MCF 10A (cell line): ENCODE measurements at regions not wholly inside any gene's neighbourhood (a gene's known extent, or its start where the extent isn't known, plus 50 kb on each side); places are given as distances from the start of the nearest gene placed in this dataset.

Experiments
- BruUV-seq: library from RNA; stranded (reverse); fragments of 400-500 nt; replicated peaks from 2 replicates; lab custom pipeline; 2021; lab: Mats Ljungman, UMichigan
- CTCF ChIA-PET: fragments of 300-600 bp; sonication (Branson Sonifier 250); formaldehyde crosslinking; extraction: SDS; loops from one replicate; lab custom pipeline; 2021; ENCODE audit warnings: antibody characterized with exemption, inconsistent platforms; lab: Yijun Ruan, JAX
- POLR2A ChIA-PET: fragments of 300-600, 350-650 bp; sonication (Branson Sonifier 250); formaldehyde crosslinking; extraction: SDS; loops from one replicate; lab custom pipeline; 2020; ENCODE audit warnings: antibody characterized with exemption, inconsistent platforms; lab: Yijun Ruan, JAX
- DNase-seq: peaks from one replicate; pipeline ENCODE4 v3.0.0-alpha.2; 2018; ENCODE audit not compliant: unreplicated experiment
- H3K27ac Mint-ChIP-seq: one replicate; pipeline ENCODE4 v1.8.0; 2022; ENCODE audit warnings: mild to moderate bottlenecking, low read depth, mixed read lengths; ENCODE audit not compliant: unreplicated experiment
- H3K27me3 Mint-ChIP-seq: one replicate; pipeline ENCODE4 v1.8.0; 2022; ENCODE audit warnings: mixed read lengths; ENCODE audit not compliant: insufficient read depth, unreplicated experiment
- H3K36me3 Mint-ChIP-seq: one replicate; pipeline ENCODE4 v1.8.0; 2022; ENCODE audit warnings: mild to moderate bottlenecking, moderate library complexity, mixed read lengths; ENCODE audit not compliant: insufficient read depth, unreplicated experiment
- H3K4me1 Mint-ChIP-seq: one replicate; pipeline ENCODE4 v1.8.0; 2022; ENCODE audit warnings: mixed read lengths; ENCODE audit not compliant: insufficient read depth, unreplicated experiment
- H3K4me3 Mint-ChIP-seq: one replicate; pipeline ENCODE4 v1.8.0; 2022; ENCODE audit warnings: mild to moderate bottlenecking, moderate library complexity, mixed read lengths; ENCODE audit not compliant: unreplicated experiment
- H3K9me3 Mint-ChIP-seq: one replicate; pipeline ENCODE4 v1.8.0; 2022; ENCODE audit warnings: mixed read lengths; ENCODE audit not compliant: unreplicated experiment
- intact Hi-C: fragments of 100-400 bp; cut with micrococcal nuclease; formaldehyde crosslinking; loops from 2 replicates; pipeline ENCODE4 v1.14.1; 2022
- TF ChIP-seq, protein P1 (sequence below): fragments of 200-600 bp; IDR thresholded peaks from one replicate; pipeline ENCODE4 v1.8.0; 2022; ENCODE audit warnings: antibody characterized with exemption, mild to moderate bottlenecking; ENCODE audit not compliant: unreplicated experiment

DNA sequence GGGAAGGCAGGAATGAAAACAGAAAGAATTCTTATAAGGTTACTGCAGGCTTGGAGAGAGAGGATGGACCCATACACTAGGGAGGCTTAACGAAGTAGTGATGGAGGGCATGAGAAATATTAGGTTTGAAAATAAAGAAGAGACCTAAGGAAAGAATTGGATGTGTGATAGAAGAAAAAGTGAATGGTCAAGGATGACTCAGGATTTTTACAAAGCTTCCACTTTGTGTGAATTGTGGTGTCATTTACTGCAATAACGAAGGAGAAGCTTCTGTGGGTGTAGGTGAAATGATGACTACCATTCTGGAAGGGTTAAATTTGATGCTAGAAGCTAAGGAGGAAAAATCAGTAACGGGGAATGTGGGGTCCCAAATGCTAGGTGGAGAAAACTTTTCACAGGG, 191.2 kb downstream of the UTRN start:
- BruUV-seq: no TSS peak
- no peaks in the 10 kb centered on the region for H3K9me3 Mint-ChIP-seq
- H3K4me3 Mint-ChIP-seq: no peak overlapping the region
- CTCF ChIA-PET: interaction anchor here (0.7 to 1.3 kb wide), 2 partner anchors 9 to 18 kb away, joined by 3 to 6 read pairs; no protein-coding TSS in a partner anchor
- no peak for DNase-seq
- no peaks in the 10 kb centered on the region for H3K4me1 Mint-ChIP-seq
- POLR2A ChIA-PET: no interaction called here
- no peaks in the 10 kb centered on the region for H3K27me3 Mint-ChIP-seq
- H3K27ac Mint-ChIP-seq: no peak overlapping the region
- TF ChIP-seq, protein P1, sequence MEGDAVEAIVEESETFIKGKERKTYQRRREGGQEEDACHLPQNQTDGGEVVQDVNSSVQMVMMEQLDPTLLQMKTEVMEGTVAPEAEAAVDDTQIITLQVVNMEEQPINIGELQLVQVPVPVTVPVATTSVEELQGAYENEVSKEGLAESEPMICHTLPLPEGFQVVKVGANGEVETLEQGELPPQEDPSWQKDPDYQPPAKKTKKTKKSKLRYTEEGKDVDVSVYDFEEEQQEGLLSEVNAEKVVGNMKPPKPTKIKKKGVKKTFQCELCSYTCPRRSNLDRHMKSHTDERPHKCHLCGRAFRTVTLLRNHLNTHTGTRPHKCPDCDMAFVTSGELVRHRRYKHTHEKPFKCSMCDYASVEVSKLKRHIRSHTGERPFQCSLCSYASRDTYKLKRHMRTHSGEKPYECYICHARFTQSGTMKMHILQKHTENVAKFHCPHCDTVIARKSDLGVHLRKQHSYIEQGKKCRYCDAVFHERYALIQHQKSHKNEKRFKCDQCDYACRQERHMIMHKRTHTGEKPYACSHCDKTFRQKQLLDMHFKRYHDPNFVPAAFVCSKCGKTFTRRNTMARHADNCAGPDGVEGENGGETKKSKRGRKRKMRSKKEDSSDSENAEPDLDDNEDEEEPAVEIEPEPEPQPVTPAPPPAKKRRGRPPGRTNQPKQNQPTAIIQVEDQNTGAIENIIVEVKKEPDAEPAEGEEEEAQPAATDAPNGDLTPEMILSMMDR: no peak
- peaks cover 52% of the 10 kb centered on the region for H3K36me3 Mint-ChIP-seq
- intact Hi-C loops: no loop called here

DNA sequence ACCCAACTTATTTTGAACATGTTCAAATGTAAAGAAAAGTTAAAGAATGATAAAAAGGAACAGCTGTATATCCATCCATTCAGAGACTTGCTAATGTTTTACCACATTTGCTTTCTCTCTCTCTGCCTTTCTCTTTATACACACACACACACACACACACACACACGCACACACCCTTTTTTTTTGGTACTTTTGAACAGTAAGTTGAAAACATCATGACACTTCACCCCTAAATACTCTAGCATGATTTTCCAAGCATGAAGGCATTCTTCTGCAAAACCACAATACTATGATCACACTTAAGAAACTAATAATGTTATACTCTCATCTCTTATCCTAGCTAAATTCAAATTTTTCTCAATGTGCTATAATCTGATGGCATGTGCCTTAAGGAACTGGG, 192.3 kb downstream of the UTRN start:
- TF ChIP-seq, protein P1: no peak
- BruUV-seq: no TSS peak
- intact Hi-C loops: no loop called here
- no peaks in the 10 kb centered on the region for H3K27me3 Mint-ChIP-seq
- H3K4me1 Mint-ChIP-seq: no peaks in the 10 kb centered on the region
- ChIA-PET POLR2A (no interaction called here), CTCF (interaction anchor here (0.7 to 1.2 kb wide), 2 partner anchors 262 to 301 kb away, joined by 3 read pairs; no protein-coding TSS in a partner anchor)
- H3K27ac Mint-ChIP-seq: no peak overlapping the region
- DNase-seq: no peak
- peaks cover 50% of the 10 kb centered on the region for H3K36me3 Mint-ChIP-seq
- no peak overlapping the region for H3K4me3 Mint-ChIP-seq
- no peaks in the 10 kb centered on the region for H3K9me3 Mint-ChIP-seq

DNA sequence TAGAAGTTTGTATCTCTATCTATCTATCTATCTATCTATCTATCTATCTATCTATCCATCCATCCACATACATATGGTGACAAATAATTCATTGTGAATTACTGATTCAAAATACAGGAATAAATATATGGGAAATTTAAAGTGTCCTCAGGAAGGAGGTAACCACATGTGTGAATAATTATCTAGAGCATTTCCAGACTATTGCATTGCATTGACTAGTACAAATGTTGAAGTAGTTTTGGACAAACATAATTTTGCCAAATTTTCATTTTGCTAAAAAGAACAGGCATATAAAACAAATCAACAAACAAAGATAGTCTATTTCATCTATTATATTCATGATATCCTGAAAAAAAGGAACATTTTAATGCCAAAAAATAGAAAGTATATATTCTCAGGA, 192.7 kb downstream of the UTRN start:
- CTCF ChIA-PET: interaction anchor here (0.7 to 1.2 kb wide), 2 partner anchors 263 to 300 kb away, joined by 3 read pairs; no protein-coding TSS in a partner anchor

DNA sequence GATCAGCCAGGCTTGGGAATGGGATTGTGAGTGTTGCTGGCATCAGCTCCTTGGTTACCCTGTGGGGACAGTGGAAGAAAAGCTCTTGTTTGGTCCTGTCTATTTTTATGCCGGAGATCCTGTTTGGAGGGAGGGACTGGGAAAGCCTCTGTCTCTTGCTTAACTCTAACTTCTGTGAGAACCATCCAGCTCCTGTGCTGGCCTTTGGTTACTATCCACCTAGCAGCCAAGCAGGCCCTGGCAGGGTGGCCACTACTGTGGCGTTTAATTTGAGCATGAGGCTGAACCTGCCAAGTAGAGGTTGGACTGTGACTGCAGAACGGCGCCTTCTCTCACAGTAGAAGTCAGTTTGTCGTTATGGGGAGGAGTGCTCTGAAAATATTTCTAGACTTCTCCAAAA, 193.3 kb downstream of the UTRN start:
- TF ChIP-seq, protein P1: no peak
- CTCF ChIA-PET: interaction anchor here (4.6 kb wide), 1 partner anchor 372 kb away, joined by 28 read pairs; no protein-coding TSS in a partner anchor
- H3K27ac Mint-ChIP-seq: no peak overlapping the region
- H3K4me1 Mint-ChIP-seq: no peaks in the 10 kb centered on the region
- intact Hi-C loops: no loop called here
- H3K27me3 Mint-ChIP-seq: no peaks in the 10 kb centered on the region
- DNase-seq: no peak
- no peaks in the 10 kb centered on the region for H3K9me3 Mint-ChIP-seq
- H3K4me3 Mint-ChIP-seq: no peak overlapping the region
- POLR2A ChIA-PET: interaction anchor here (0.6 to 0.9 kb wide), 4 partner anchors 19 to 242 kb away, joined by 3 to 5 read pairs (median 3); no protein-coding TSS in a partner anchor
- BruUV-seq: no TSS peak
- peaks cover 39% of the 10 kb centered on the region for H3K36me3 Mint-ChIP-seq

More for the DNA sequence above, 192.7 kb downstream of the UTRN start:
- BruUV-seq: no TSS peak
- no peak overlapping the region for H3K27ac Mint-ChIP-seq
- TF ChIP-seq, protein P1: no peak
- no peaks in the 10 kb centered on the region for H3K27me3 Mint-ChIP-seq
- intact Hi-C loops: no loop called here
- no peak overlapping the region for H3K4me3 Mint-ChIP-seq
- H3K4me1 Mint-ChIP-seq: no peaks in the 10 kb centered on the region
- no peak for DNase-seq
- POLR2A ChIA-PET: interaction anchor here (0.6 to 0.9 kb wide), 4 partner anchors 18 to 242 kb away, joined by 3 to 5 read pairs (median 3); no protein-coding TSS in a partner anchor
- no peaks in the 10 kb centered on the region for H3K9me3 Mint-ChIP-seq
- peaks cover 46% of the 10 kb centered on the region for H3K36me3 Mint-ChIP-seq
